Activated T-cell treated with anti-CD3 and anti-CD28 coated beads, Interleukin-2, amount 50 U/mL, for 24 hours (primary cell): ENCODE measurements at regions not wholly inside any gene's neighbourhood (a gene's known extent, or its start where the extent isn't known, plus 50 kb on each side); places are given as distances from the start of the nearest gene placed in this dataset.
"Not testable (repeated sequence)": the region's sequence is repeated elsewhere in the genome, so short reads cannot be mapped to it uniquely, and the experiment has no call there.

Experiments
- DNase-seq: peaks from one replicate; pipeline ENCODE4 v3.0.0-alpha.2; 2020
- H3K27ac Mint-ChIP-seq: 2 replicates; pipeline ENCODE4 v1.8.0; 2020; ENCODE audit warnings: mild to moderate bottlenecking, mixed read lengths
- H3K27me3 Mint-ChIP-seq: 2 replicates; pipeline ENCODE4 v1.8.0; 2020; ENCODE audit warnings: mixed read lengths
- H3K36me3 Mint-ChIP-seq: 2 replicates; pipeline ENCODE4 v1.8.0; 2020; ENCODE audit warnings: low read depth, mixed read lengths
- H3K4me1 Mint-ChIP-seq: 2 replicates; pipeline ENCODE4 v1.8.0; 2020; ENCODE audit warnings: low read depth, mixed read lengths
- H3K4me3 Mint-ChIP-seq: 2 replicates; pipeline ENCODE4 v1.8.0; 2020; ENCODE audit warnings: mild to moderate bottlenecking, moderate library complexity, mixed read lengths
- H3K9me3 Mint-ChIP-seq: 2 replicates; pipeline ENCODE4 v1.8.0; 2020; ENCODE audit warnings: mixed read lengths

DNA sequence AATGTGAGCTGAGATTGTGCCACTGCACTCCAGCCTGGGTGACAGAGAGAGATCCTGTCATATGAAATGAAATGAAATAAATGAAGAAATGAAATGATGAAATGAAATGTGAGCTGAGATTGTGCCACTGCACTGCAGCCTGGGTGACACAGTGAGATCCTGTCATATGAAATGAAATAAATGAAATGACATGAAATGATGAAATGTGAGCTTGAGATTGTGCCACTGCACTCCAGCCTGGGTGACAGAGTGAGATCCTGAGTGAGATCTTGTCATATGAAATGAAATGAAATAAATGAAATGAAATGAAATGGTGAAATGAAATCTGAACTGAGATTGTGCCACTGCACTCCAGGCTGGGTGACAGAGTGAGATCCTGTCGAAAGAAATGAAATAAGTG lies 58.2 kb upstream of the FAN1 start:
- Mint-ChIP-seq H3K4me1 (peaks cover 37% of the 10 kb centered on the region), H3K27ac (peak overlapping the region; percentile 79), H3K36me3 (peaks cover 68% of the 10 kb centered on the region)

More for the DNA sequence above, 58.2 kb upstream of the FAN1 start:
- not testable (repeated sequence) for H3K9me3 Mint-ChIP-seq, DNase-seq, H3K4me3 Mint-ChIP-seq, H3K27me3 Mint-ChIP-seq
